ENCODE measurements at regions not wholly inside any gene's neighbourhood (a gene's known extent, or its start where the extent isn't known, plus 50 kb on each side); places are given as distances from the start of the nearest gene placed in this dataset.

GRCh38 chr5:86074297-86074696 is 543.4 kb upstream of the COX7C start:
- DNase-seq (ENCODE audit: extremely low read depth in 1 of 11, low read depth in 9 of 11, low spot score in 4 of 11), result no peak

- DNase-seq (ENCODE audit: extremely low read depth in 1 of 11, low read depth in 9 of 11, low spot score in 4 of 11), result no peak
Observed at GRCh38 chr5:86075139-86075538, 542.6 kb upstream of the COX7C start.

- no peak for DNase-seq (ENCODE audit: extremely low read depth in 1 of 11, low read depth in 9 of 11, low spot score in 4 of 11)
Observed at GRCh38 chr5:86095092-86095491, 522.6 kb upstream of the COX7C start.

GRCh38 chr5:86101966-86102365 is 515.8 kb upstream of the COX7C start:
- DNase-seq (ENCODE audit: extremely low read depth in 1 of 11, low read depth in 9 of 11, low spot score in 4 of 11), result no peak

- no peak for DNase-seq (ENCODE audit: extremely low read depth in 1 of 11, low read depth in 9 of 11, low spot score in 4 of 11)
Observed at GRCh38 chr5:86108825-86109224, 508.9 kb upstream of the COX7C start.

- no peak for DNase-seq (ENCODE audit: extremely low read depth in 1 of 11, low read depth in 9 of 11, low spot score in 4 of 11)
Observed at GRCh38 chr5:86112249-86112648, 505.5 kb upstream of the COX7C start.

- DNase-seq (ENCODE audit: extremely low read depth in 1 of 11, low read depth in 9 of 11, low spot score in 4 of 11), result no peak
Observed at GRCh38 chr5:86115164-86115563, 502.6 kb upstream of the COX7C start.

GRCh38 chr5:86118542-86118941 is 499.2 kb upstream of the COX7C start:
- DNase-seq (ENCODE audit: extremely low read depth in 1 of 11, low read depth in 9 of 11, low spot score in 4 of 11), result no peak

DNA sequence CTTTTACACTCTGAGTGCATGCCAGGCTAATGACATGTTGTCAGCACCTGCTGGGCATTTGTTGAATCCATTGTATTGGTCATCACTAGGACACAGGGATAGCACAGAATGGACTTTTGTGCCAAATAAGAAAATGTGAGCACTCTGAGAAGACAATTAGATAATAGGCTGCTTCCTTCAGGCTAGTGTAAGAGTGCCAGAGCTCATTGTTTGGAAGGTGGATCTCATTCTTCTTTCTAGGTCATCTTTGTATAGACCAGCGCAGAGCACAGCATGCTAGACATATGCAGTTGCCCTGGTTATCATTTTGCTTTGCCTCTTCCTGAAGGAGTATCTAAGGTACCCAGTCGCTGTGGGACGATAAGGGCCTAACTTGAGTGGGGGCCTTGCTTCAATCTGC is 493.4 kb upstream of the COX7C start:
- no peak for DNase-seq (ENCODE audit: extremely low read depth in 1 of 11, low read depth in 9 of 11, low spot score in 4 of 11)

GRCh38 chr5:86125731-86126601 is 491.8 kb upstream of the COX7C start:
- no peak for DNase-seq (ENCODE audit: extremely low read depth in 1 of 11, low read depth in 9 of 11, low spot score in 4 of 11)

DNA sequence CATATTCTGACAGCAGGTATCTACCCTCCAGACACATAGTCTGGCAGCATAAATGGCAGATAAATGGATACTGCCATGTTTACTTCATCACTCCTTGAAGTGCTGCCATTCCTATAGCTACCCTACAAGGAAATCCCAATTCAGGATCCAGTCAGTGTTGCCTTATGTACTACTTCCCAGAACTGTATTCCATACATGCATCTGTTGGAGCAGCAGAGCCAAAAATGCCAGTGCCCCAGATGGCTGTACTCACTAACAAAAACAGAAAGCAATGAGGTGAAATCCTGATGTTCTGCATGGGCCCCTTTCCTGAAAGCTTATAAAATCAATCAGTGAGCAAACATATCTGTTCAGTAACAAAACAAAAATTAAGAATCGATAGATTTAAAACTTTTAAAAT is 490.0 kb upstream of the COX7C start:
- no peak for DNase-seq (ENCODE audit: extremely low read depth in 1 of 11, low read depth in 9 of 11, low spot score in 4 of 11)

DNA sequence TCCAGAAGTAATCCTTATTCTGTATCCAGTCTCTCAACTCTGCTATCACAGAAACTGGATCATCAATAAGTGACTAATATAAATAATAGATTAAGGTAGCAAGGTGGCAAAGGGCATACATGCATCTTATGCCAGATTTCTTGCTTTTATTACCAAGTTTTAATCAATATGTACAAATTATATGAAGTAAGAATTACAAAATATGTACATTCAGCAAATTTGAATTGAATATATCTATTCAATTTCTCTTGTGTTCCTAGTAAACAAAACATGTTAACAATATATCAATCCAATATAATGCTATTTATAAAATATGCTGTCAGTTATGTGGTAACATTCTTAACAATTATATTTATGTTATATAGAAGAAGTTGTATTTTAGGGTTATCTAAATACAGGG is 488.7 kb upstream of the COX7C start:
- DNase-seq (ENCODE audit: extremely low read depth in 1 of 11, low read depth in 9 of 11, low spot score in 4 of 11), result no peak

- no peak for DNase-seq (ENCODE audit: extremely low read depth in 1 of 11, low read depth in 9 of 11, low spot score in 4 of 11)
Observed at GRCh38 chr5:86137297-86137696, 480.4 kb upstream of the COX7C start.

DNA sequence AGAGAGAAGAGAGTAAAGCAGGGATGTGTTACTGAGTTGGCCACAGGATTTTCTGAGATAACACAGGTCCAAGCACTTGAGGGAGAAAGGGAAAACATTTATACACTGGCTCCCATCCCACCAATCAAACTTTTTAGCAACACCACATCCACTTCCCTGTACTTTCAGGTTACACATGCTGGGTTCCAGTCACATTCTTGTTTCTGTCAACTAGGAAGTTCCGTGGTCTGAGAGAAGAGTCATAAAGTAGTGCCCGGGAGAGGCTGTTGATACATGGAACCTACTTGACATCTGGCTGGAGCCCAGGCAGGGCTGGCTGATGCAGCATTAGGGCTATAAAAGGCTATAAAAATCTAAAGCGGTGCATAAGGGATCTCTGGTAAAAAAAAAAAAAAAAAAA is 473.9 kb upstream of the COX7C start:
- DNase-seq (ENCODE audit: extremely low read depth in 1 of 11, low read depth in 9 of 11, low spot score in 4 of 11), result no peak

- no peak for DNase-seq (ENCODE audit: extremely low read depth in 1 of 11, low read depth in 9 of 11, low spot score in 4 of 11)
Observed at GRCh38 chr5:86152988-86153560, 464.7 kb upstream of the COX7C start.

GRCh38 chr5:86155796-86156195 is 461.9 kb upstream of the COX7C start:
- no peak for DNase-seq (ENCODE audit: extremely low read depth in 1 of 11, low read depth in 9 of 11, low spot score in 4 of 11)

- no peak for DNase-seq (ENCODE audit: extremely low read depth in 1 of 11, low read depth in 9 of 11, low spot score in 4 of 11)
Observed at GRCh38 chr5:86170194-86170593, 447.5 kb upstream of the COX7C start.

- no peak for DNase-seq (ENCODE audit: extremely low read depth in 1 of 11, low read depth in 9 of 11, low spot score in 4 of 11)
Observed at GRCh38 chr5:86175224-86175623, 442.5 kb upstream of the COX7C start.

GRCh38 chr5:86199287-86199686 is 418.5 kb upstream of the COX7C start:
- DNase-seq (ENCODE audit: extremely low read depth in 1 of 11, low read depth in 9 of 11, low spot score in 4 of 11), result no peak

DNA sequence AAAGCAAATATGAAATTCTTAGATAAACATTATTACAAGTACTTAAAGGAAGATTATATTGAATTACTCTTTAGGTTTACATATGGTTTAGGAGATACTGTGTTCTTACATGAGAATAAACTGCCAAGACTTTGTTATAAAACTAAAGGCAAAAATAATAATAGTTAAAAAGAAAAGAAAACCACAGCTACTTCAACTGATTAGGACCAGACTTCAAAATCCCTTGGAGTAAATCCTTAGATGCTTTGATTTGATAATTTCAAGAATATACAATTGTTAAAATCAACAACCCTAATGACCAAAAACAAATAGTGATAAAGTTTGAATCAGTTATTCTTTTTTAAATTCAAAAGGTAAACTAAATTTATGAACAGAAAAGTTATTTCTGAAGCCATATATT is 389.6 kb upstream of the COX7C start:
- no peak for DNase-seq (ENCODE audit: extremely low read depth in 1 of 11, low read depth in 9 of 11, low spot score in 4 of 11)

DNA sequence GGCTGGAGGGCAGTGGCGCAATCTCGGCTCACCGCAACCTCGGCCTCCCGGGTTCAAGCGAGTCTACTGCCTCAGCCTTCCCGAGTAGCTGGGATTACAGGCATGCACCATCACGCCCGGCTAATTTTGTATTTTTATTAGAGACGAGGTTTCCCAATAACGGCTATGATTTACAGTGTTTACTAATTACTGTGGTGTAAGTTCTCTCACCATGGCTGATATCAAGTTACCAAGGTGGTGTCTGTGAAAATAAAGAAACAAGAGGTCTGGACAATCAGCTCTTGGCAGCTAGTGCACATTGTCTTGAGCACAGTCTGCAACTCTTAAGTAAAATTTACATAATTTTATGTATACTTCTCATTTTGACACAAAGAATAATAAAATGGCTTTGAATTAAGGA is 385.5 kb upstream of the COX7C start:
- peak in 5 of 11 donors; percentile 1 to 11 (median 7) for DNase-seq (ENCODE audit: extremely low read depth in 1 of 11, low read depth in 9 of 11, low spot score in 4 of 11)

Data from renal cortex interstitium (tissue), 11 donors.